SH-SY5Y (cell line): ENCODE measurements at regions not wholly inside any gene's neighbourhood (a gene's known extent, or its start where the extent isn't known, plus 50 kb on each side); places are given as distances from the start of the nearest gene placed in this dataset.

ENCODE experiments used
- GATA2 ChIP-seq: IDR thresholded peaks from 2 replicates; pipeline ENCODE4 v1.6.1; 2011; ENCODE audit warnings: mild to moderate bottlenecking, low read depth, low read length
- GATA3 ChIP-seq: IDR thresholded peaks from 2 replicates; pipeline ENCODE4 v1.6.1; 2011; ENCODE audit warnings: low read depth, mild to moderate bottlenecking, low read length, moderate library complexity

GRCh38 chr5:68924481-68925145, 169.2 kb upstream of the SLC30A5 start:
- TF ChIP-seq GATA2 (no peak), GATA3 (no peak)
